AG08396 (cell line): ENCODE measurements at regions not wholly inside any gene's neighbourhood (a gene's known extent, or its start where the extent isn't known, plus 50 kb on each side); places are given as distances from the start of the nearest gene placed in this dataset.

ENCODE experiments used
- DNase-seq: peaks from one replicate; pipeline ENCODE4 v3.0.0; 2012; ENCODE audit warnings: low spot score, mixed read lengths

DNA sequence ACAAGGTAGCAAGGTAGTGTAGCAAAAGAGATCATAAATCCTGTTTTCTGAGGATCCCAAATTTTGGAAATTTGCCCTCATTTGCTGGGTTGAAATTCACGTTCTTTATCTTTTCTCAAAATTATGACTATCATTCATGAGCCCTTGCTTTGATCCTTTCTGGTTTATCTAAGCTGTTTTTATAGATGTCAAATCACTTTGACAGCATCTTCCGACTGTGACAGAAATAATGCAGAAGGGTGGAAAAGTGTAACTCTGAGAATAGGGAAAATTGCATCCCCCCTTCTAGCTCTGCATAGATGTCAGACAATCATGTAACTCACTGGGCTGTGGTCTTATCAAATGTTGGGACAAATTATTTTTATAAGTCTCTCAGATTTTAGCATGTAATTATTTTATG lies 550.1 kb downstream of the OMA1 start:
- DNase-seq, result no peak

GRCh38 chr1:57991289-57991688 lies 555.2 kb downstream of the OMA1 start:
- DNase-seq, result no peak

- DNase-seq, result no peak
Observed at GRCh38 chr1:57989877-57990276, 556.6 kb downstream of the OMA1 start.

DNA sequence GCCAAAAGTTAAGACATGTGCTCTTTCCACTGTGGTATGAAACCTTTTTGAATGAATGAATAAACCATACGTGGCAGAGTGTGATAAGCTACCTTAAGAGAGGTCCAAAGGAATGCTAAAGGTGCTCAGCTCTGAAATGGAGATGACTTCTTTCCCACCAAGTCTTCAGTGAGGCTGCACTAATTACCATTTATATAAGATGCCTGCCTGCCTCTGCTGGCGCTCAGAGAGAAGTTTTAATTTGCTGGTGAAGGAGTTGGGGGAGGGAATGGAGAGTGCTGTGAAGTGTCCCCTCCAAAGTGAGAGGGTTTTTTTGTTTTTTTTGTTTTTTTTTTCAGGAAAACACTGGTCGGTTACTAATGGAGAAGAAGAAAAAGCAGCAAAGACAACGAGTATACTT lies 559.0 kb downstream of the OMA1 start:
- no peak for DNase-seq

GRCh38 chr1:57986432-57986831 lies 560.1 kb downstream of the OMA1 start:
- DNase-seq, result no peak

DNA sequence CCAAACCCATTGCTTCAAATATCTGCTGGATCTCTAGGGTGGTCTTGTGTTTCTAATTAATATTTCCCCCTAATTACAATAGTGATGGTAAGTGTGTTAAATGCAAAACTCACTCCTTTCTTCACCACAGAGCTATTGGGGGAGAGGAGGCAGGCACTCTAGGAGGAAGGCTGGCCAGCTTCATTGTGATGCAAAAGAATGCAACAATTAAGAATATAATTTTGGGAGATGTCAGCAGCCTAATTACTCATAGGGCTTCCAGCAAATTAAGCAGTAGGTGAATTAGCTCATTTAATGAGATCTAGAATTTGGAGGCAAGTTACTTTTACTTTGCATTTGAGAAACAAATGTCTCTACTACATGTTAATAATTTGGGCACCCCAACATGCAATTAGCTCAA lies 560.4 kb upstream of the DAB1 start:
- no peak for DNase-seq

- DNase-seq, result no peak
Observed at GRCh38 chr1:57983441-57983840, 559.6 kb upstream of the DAB1 start.

- DNase-seq, result no peak
Observed at GRCh38 chr1:57982852-57983251, 559.0 kb upstream of the DAB1 start.

- DNase-seq, result no peak
Observed at GRCh38 chr1:57976216-57976615, 552.4 kb upstream of the DAB1 start.

DNA sequence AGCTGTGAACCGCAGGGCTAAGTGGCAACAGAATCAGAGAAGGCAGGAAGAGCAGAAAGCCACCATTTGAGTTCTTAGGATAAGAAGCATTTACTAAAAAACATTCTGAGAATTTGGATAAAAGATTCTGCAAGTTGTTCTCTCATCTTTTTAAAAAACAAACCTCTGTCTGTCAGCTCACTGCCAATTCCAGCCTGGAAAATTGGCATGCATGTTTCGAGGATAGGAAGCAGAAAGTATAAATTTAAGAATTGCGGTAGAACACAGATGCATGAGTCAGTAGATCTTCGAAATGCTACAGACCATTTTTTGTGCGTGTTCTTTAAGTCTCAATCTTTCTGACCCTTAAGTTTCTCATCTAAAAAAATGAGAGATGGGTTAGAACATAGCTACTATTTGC lies 544.5 kb upstream of the DAB1 start:
- no peak for DNase-seq

DNA sequence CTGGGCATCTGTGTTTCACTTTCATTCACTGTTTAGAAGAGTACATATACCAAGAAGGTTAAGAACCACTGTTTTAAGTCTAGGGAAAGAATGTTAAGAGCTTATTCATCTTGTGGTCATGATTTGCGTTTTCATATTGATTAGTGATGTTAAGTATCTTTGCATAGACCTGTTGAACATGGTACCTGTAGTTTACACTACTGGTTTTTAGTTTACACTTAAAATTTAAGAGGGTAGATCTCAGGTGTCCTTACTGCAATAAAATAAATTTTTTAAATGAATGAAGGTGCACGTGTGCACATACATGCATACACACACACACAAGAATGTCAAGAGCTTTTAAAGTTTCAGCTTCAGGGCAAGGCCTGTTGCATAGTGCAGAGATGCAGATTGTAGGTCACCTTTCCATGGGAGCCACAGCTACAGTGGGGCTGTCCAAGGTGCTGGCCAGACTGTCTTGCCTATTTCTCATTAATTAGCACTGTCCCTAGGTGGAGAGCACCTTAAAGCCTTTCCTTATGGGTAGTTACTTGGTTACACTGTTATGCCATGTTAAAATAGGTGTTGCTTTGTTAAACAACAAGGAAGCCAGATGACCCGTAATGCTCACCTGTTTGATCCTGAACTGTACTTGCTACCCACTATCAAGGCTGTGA lies 543.0 kb upstream of the DAB1 start:
- DNase-seq, result no peak

DNA sequence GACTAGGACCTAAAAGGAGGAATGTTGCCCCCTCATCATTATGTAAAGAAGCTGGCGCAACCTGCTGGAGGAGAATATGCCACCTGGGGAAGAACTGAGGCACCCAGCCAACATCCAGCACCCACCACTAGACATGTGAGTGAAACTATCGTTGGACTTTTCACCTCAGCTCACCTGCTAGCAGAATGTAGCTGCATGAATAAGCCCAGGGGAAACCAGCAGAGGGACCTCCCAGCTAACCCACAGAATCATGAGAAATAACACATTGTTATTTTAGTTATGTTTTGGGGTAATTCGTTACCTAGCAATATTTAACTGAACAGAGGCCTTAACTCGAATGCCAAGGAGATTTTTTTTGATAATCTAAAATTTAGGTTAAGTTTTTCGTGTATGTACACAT lies 542.5 kb upstream of the DAB1 start:
- DNase-seq, result no peak

GRCh38 chr1:57963581-57963980 lies 539.7 kb upstream of the DAB1 start:
- no peak for DNase-seq

DNA sequence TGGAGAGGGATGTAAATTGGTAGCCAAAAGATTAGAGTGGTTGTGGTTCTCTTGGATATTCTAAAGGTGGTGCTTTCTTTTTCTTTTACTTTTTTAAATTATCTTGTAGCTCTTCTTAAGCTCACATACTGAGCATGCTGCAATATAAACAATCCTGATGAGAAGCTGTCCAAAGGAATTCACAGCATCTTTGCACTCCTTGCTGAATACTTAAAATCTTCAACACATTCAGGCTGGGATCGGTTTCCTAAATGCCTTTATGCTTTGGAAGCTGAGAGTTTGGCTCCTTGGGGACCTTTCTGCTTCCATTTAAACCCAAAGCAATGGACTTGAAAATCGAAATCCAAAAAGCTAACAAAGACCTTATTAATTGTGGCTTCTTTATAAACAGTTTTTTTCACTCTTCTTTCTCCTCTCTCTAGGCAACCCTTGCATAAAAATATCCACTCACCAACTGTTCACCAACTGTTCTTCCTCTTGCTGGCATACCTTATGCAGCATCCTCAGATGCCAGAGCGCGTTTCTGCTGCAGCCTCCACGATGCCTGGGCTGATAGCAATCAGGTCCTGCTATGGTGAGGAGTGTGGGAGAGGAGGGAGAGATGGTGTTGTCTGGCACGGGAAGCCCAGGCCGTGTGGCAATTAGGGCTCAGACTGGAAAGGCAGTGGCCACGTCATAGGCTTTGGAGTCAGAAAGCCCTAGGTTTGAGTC lies 535.8 kb upstream of the DAB1 start:
- DNase-seq, result no peak

DNA sequence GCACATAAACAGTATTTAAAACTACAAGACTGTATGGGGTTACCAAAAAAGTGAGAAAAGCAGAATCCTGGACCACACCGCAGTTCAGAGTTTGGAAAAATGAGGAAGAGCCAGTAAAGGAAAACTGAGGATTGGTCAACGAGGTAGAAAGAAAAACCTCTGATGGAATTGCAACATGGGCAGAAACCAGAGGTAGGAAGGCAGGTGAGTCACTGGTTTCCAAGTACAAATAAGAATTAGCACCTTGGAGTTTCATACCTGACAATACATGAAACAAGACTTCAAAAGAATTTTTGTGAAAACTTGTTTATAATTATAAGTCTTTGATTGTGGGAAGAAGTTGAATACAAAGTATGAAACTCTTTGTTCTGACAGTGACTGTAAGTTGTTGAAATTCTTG lies 533.7 kb upstream of the DAB1 start:
- no peak for DNase-seq

GRCh38 chr1:57951390-57951789 lies 527.5 kb upstream of the DAB1 start:
- DNase-seq, result no peak

GRCh38 chr1:57949168-57949567 lies 525.3 kb upstream of the DAB1 start:
- DNase-seq, result no peak

- no peak for DNase-seq
Observed at GRCh38 chr1:57947471-57947870, 523.6 kb upstream of the DAB1 start.

- DNase-seq, result no peak
Observed at GRCh38 chr1:57945045-57945444, 521.2 kb upstream of the DAB1 start.

DNA sequence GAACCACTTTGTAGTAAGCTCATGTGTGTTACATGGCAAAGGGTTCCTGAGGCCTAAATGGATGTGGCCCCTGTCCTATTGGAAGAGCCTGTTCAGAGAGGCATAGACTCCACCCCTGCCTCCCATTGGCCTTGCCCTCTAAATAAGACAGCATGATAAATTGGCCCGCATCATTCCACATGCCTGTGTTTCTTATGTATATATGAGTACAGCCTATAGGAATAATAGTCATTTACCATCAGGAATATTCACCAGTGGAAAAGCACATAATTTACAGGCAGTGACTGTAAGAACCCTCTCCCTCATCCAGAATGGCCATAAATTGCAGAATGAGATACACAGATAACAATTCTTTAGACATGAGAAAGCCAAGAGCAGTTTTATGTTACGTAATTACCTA lies 519.5 kb upstream of the DAB1 start:
- DNase-seq, result no peak

DNA sequence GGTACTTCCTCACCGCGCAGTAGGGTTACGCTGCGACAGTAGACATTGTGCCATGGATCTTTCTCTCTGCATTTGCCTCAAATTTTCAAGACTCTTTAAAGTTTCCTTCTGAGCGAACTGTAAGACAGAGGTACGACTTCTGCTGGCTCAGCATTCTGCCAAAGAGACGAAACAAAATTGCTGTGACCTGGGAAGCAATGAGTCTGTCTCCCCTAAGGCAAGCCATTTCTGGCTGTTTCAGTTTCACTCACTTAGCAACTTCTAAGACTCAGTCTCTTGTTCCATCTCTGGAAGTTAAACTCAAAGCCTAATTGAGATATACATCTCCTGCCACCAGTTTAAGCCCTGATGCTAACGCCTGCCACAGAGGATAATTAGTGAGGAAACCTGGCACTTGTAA lies 510.9 kb upstream of the DAB1 start:
- no peak for DNase-seq

GRCh38 chr1:57927003-57927402 lies 503.1 kb upstream of the DAB1 start:
- no peak for DNase-seq

GRCh38 chr1:57926025-57926552 lies 502.2 kb upstream of the DAB1 start:
- no peak for DNase-seq

GRCh38 chr1:57925226-57925625 lies 501.4 kb upstream of the DAB1 start:
- DNase-seq, result no peak
